Lower leg skin (tissue), 3 donors: ENCODE measurements at regions not wholly inside any gene's neighbourhood (a gene's known extent, or its start where the extent isn't known, plus 50 kb on each side); places are given as distances from the start of the nearest gene placed in this dataset.

ENCODE experiments used
- CTCF ChIP-seq, 3 donors: fragments of 450-650 bp; IDR thresholded peaks; one replicate each; pipeline ENCODE4 v1.5.1; 2016; ENCODE audit warnings: antibody characterized with exemption in 3 of 3, mild to moderate bottlenecking in 3 of 3, moderate library complexity in 2 of 3
- POLR2A ChIP-seq, 2 donors: fragments of 450-650 bp; IDR thresholded peaks; one replicate each; pipeline ENCODE4 v1.6.1; 2016 to 2017; ENCODE audit warnings: antibody characterized with exemption in 2 of 2, mild to moderate bottlenecking in 1 of 2, moderate library complexity in 1 of 2

GRCh38 chr13:84651705-84652104 lies 769.4 kb upstream of the SLITRK1 start:
- no peak for TF ChIP-seq POLR2A (IDR thresholded peaks at IDR 0.05)
- no peak for TF ChIP-seq CTCF (IDR thresholded peaks at IDR 0.05)
